ENCODE measurements at regions not wholly inside any gene's neighbourhood (a gene's known extent, or its start where the extent isn't known, plus 50 kb on each side); places are given as distances from the start of the nearest gene placed in this dataset.
"Not testable (repeated sequence)": the region's sequence is repeated elsewhere in the genome, so short reads cannot be mapped to it uniquely, and the experiment has no call there.

GRCh38 chr6:74482180-74482579, 723.7 kb downstream of the COL12A1 start:
- no peaks in the 10 kb centered on the region for H3K27me3 Mint-ChIP-seq
- no peak overlapping the region for H3K27ac Mint-ChIP-seq
- H3K9me3 Mint-ChIP-seq: peaks cover 7 to 10% of the 10 kb centered on the region in 2 donors
- ATAC-seq: no peak
- no peak for DNase-seq
- H3K4me1 Mint-ChIP-seq: no peaks in the 10 kb centered on the region
- no peak overlapping the region for H3K4me3 Mint-ChIP-seq

GRCh38 chr6:74480561-74480960, 725.3 kb downstream of the COL12A1 start:
- H3K4me3 Mint-ChIP-seq: no peak overlapping the region
- H3K27ac Mint-ChIP-seq: no peak overlapping the region

GRCh38 chr6:74479960-74480359, 725.9 kb downstream of the COL12A1 start:
- H3K27ac Mint-ChIP-seq: no peak overlapping the region
- no peaks in the 10 kb centered on the region for H3K9me3 Mint-ChIP-seq
- H3K27me3 Mint-ChIP-seq: no peaks in the 10 kb centered on the region
- ATAC-seq (no peak), DNase-seq (no peak)
- no peak overlapping the region for H3K4me3 Mint-ChIP-seq
- H3K4me1 Mint-ChIP-seq: no peaks in the 10 kb centered on the region

More at GRCh38 chr6:74480561-74480960, 725.3 kb downstream of the COL12A1 start:
- DNase-seq (no peak), ATAC-seq (no peak)
- no peaks in the 10 kb centered on the region for H3K27me3 Mint-ChIP-seq
- H3K9me3 Mint-ChIP-seq: no peaks in the 10 kb centered on the region
- H3K4me1 Mint-ChIP-seq: no peaks in the 10 kb centered on the region

- no peak for ATAC-seq
- Mint-ChIP-seq H3K27ac (no peak overlapping the region), H3K4me1 (no peaks in the 10 kb centered on the region), H3K4me3 (no peak overlapping the region), H3K9me3 (no peaks in the 10 kb centered on the region), H3K27me3 (no peaks in the 10 kb centered on the region)
- no peak for DNase-seq
These were observed 726.4 kb downstream of the COL12A1 start for GRCh38 chr6:74479420-74479819.

- H3K9me3 Mint-ChIP-seq, DNase-seq: not testable (repeated sequence)
These were observed 731.8 kb downstream of the COL12A1 start for GRCh38 chr6:74474046-74474445.

GRCh38 chr6:74468552-74468951, 737.3 kb downstream of the COL12A1 start:
- peaks cover 0 to 32% of the 10 kb centered on the region in 2 donors for H3K9me3 Mint-ChIP-seq
- DNase-seq, H3K27ac Mint-ChIP-seq, H3K4me1 Mint-ChIP-seq, H3K4me3 Mint-ChIP-seq, H3K27me3 Mint-ChIP-seq, ATAC-seq: not testable (repeated sequence)

More at GRCh38 chr6:74474046-74474445, 731.8 kb downstream of the COL12A1 start:
- H3K4me3 Mint-ChIP-seq, H3K4me1 Mint-ChIP-seq, ATAC-seq, H3K27me3 Mint-ChIP-seq, H3K27ac Mint-ChIP-seq: not testable (repeated sequence)

- no peak for DNase-seq
- Mint-ChIP-seq H3K4me1 (no peaks in the 10 kb centered on the region), H3K9me3 (peaks cover 0 to 32% of the 10 kb centered on the region in 2 donors), H3K27ac (no peak overlapping the region), H3K27me3 (no peaks in the 10 kb centered on the region), H3K4me3 (no peak overlapping the region)
- ATAC-seq: no peak
These were observed 738.2 kb downstream of the COL12A1 start for GRCh38 chr6:74467533-74468215.

GRCh38 chr6:74466572-74466971, 739.3 kb downstream of the COL12A1 start:
- no peak for DNase-seq
- Mint-ChIP-seq H3K4me1 (no peaks in the 10 kb centered on the region), H3K9me3 (peaks cover 0 to 32% of the 10 kb centered on the region in 2 donors), H3K4me3 (no peak overlapping the region), H3K27ac (no peak overlapping the region), H3K27me3 (no peaks in the 10 kb centered on the region)
- ATAC-seq: no peak

GRCh38 chr6:74459260-74459659, 746.6 kb downstream of the COL12A1 start:
- DNase-seq (no peak), ATAC-seq (no peak)
- Mint-ChIP-seq H3K27ac (no peak overlapping the region), H3K4me1 (no peaks in the 10 kb centered on the region), H3K9me3 (peaks cover 0 to 5% of the 10 kb centered on the region in 2 donors), H3K4me3 (no peak overlapping the region), H3K27me3 (no peaks in the 10 kb centered on the region)

GRCh38 chr6:74458536-74458935, 747.3 kb downstream of the COL12A1 start:
- peaks cover 0 to 5% of the 10 kb centered on the region in 2 donors for H3K9me3 Mint-ChIP-seq
- no peak for DNase-seq
- no peaks in the 10 kb centered on the region for H3K27me3 Mint-ChIP-seq
- H3K4me1 Mint-ChIP-seq: no peaks in the 10 kb centered on the region
- H3K27ac Mint-ChIP-seq: no peak overlapping the region
- no peak for ATAC-seq
- H3K4me3 Mint-ChIP-seq: no peak overlapping the region

GRCh38 chr6:74455786-74456185, 750.1 kb downstream of the COL12A1 start:
- H3K27me3 Mint-ChIP-seq: no peaks in the 10 kb centered on the region
- DNase-seq (no peak), ATAC-seq (no peak)
- H3K9me3 Mint-ChIP-seq: peaks cover 0 to 5% of the 10 kb centered on the region in 2 donors
- H3K4me3 Mint-ChIP-seq: no peak overlapping the region
- H3K27ac Mint-ChIP-seq: no peak overlapping the region
- no peaks in the 10 kb centered on the region for H3K4me1 Mint-ChIP-seq

- no peak overlapping the region for H3K27ac Mint-ChIP-seq
- peaks cover 0 to 5% of the 10 kb centered on the region in 2 donors for H3K9me3 Mint-ChIP-seq
- DNase-seq (no peak), ATAC-seq (no peak)
- no peaks in the 10 kb centered on the region for H3K4me1 Mint-ChIP-seq
- no peak overlapping the region for H3K4me3 Mint-ChIP-seq
- H3K27me3 Mint-ChIP-seq: no peaks in the 10 kb centered on the region
These were observed 753.9 kb downstream of the COL12A1 start for GRCh38 chr6:74451953-74452352.

GRCh38 chr6:74448850-74449249, 752.8 kb downstream of the CD109 start:
- H3K27ac Mint-ChIP-seq: no peak overlapping the region
- no peak overlapping the region for H3K4me3 Mint-ChIP-seq
- no peaks in the 10 kb centered on the region for H3K27me3 Mint-ChIP-seq
- no peak for ATAC-seq
- no peaks in the 10 kb centered on the region for H3K4me1 Mint-ChIP-seq
- no peaks in the 10 kb centered on the region for H3K9me3 Mint-ChIP-seq
- no peak for DNase-seq

- H3K27me3 Mint-ChIP-seq: no peaks in the 10 kb centered on the region
- ATAC-seq (no peak), DNase-seq (no peak)
- no peaks in the 10 kb centered on the region for H3K4me1 Mint-ChIP-seq
- H3K4me3 Mint-ChIP-seq: no peak overlapping the region
- no peak overlapping the region for H3K27ac Mint-ChIP-seq
- no peaks in the 10 kb centered on the region for H3K9me3 Mint-ChIP-seq
These were observed 751.0 kb downstream of the CD109 start for GRCh38 chr6:74447013-74447412.

GRCh38 chr6:74439123-74439811, 743.3 kb downstream of the CD109 start:
- Mint-ChIP-seq H3K4me1 (no peaks in the 10 kb centered on the region), H3K9me3 (no peaks in the 10 kb centered on the region), H3K27ac (no peak overlapping the region), H3K4me3 (no peak overlapping the region), H3K27me3 (no peaks in the 10 kb centered on the region)
- ATAC-seq (no peak), DNase-seq (no peak)

GRCh38 chr6:74438395-74438794, 742.4 kb downstream of the CD109 start:
- H3K27me3 Mint-ChIP-seq, H3K27ac Mint-ChIP-seq, DNase-seq, H3K9me3 Mint-ChIP-seq, H3K4me1 Mint-ChIP-seq, ATAC-seq, H3K4me3 Mint-ChIP-seq: not testable (repeated sequence)

Measured in stimulated activated naive CD8-positive, alpha-beta T cell treated with anti-CD3 and anti-CD28 coated beads, Interleukin-15, amount 100 ng/mL, for 72 hours (primary cell).